Lower lobe of right lung (tissue), 2 donors: ENCODE measurements at regions not wholly inside any gene's neighbourhood (a gene's known extent, or its start where the extent isn't known, plus 50 kb on each side); places are given as distances from the start of the nearest gene placed in this dataset.
"Not testable (repeated sequence)": the region's sequence is repeated elsewhere in the genome, so short reads cannot be mapped to it uniquely, and the experiment has no call there.

ENCODE experiments used
- ATAC-seq, 2 donors: fragments of 200-7000 bp; cut with Tn5 transposase; one replicate each; pipeline ENCODE4 v1.9.1; 2020 to 2022; ENCODE audit warnings: mild to moderate bottlenecking in 2 of 2, moderate library complexity in 2 of 2
- DNase-seq: peaks from one replicate; pipeline ENCODE4 v3.0.0-alpha.2; 2020
- H3K27ac ChIP-seq: fragments of 200-600 bp; one replicate; pipeline ENCODE4 v1.8.0; 2022
- H3K27me3 ChIP-seq: fragments of 200-600 bp; one replicate; pipeline ENCODE4 v1.8.0; 2022; ENCODE audit warnings: low read depth
- H3K36me3 ChIP-seq: fragments of 200-600 bp; one replicate; pipeline ENCODE4 v1.8.0; 2022; ENCODE audit warnings: mild to moderate bottlenecking
- H3K4me1 ChIP-seq: fragments of 200-600 bp; one replicate; pipeline ENCODE4 v1.8.0; 2022
- H3K4me3 ChIP-seq: fragments of 200-600 bp; one replicate; pipeline ENCODE4 v1.8.0; 2022; ENCODE audit warnings: mild to moderate bottlenecking
- H3K9me3 ChIP-seq: fragments of 200-600 bp; one replicate; pipeline ENCODE4 v1.8.0; 2022
- CTCF ChIP-seq: fragments of 200-600 bp; IDR thresholded peaks from one replicate; pipeline ENCODE4 v1.8.0; 2022; ENCODE audit warnings: antibody characterized with exemption, mild to moderate bottlenecking
- intact Hi-C: fragments of 100-400 bp; cut with DNase I; formaldehyde crosslinking; loops from one replicate; pipeline ENCODE4 v1.11.0; 2022
- donor health status: DM: no; HTN: yes; CAD: no; lungs with severe emphysema.

- TF ChIP-seq CTCF: no peak
- no peak overlapping the region for H3K4me3 ChIP-seq
- no peak overlapping the region for H3K27ac ChIP-seq
- no peak for DNase-seq
- H3K4me1 ChIP-seq: no peaks in the 10 kb centered on the region
- ATAC-seq: peak; percentile 13 to 28
- H3K27me3 ChIP-seq: no peaks in the 10 kb centered on the region
- H3K9me3 ChIP-seq: no peaks in the 10 kb centered on the region
- intact Hi-C loops: no loop called here
- H3K36me3 ChIP-seq: no peaks in the 10 kb centered on the region
These were observed 832.4 kb downstream of the STIM2 start for GRCh38 chr4:27692868-27693634.

- H3K27ac ChIP-seq, H3K27me3 ChIP-seq, H3K4me3 ChIP-seq, H3K4me1 ChIP-seq, ATAC-seq, H3K9me3 ChIP-seq, DNase-seq, H3K36me3 ChIP-seq, intact Hi-C loops: not testable (repeated sequence)
These were observed 835.6 kb downstream of the STIM2 start for GRCh38 chr4:27696257-27696656.

GRCh38 chr4:27701606-27702005 lies 841.0 kb downstream of the STIM2 start:
- TF ChIP-seq CTCF: no peak
- H3K4me3 ChIP-seq: no peak overlapping the region
- no peaks in the 10 kb centered on the region for H3K4me1 ChIP-seq
- H3K27ac ChIP-seq: no peak overlapping the region
- intact Hi-C loops: no loop called here
- DNase-seq (no peak), ATAC-seq (no peak)
- no peaks in the 10 kb centered on the region for H3K27me3 ChIP-seq
- H3K36me3 ChIP-seq: no peaks in the 10 kb centered on the region
- no peaks in the 10 kb centered on the region for H3K9me3 ChIP-seq

GRCh38 chr4:27702730-27703431 lies 842.2 kb downstream of the STIM2 start:
- DNase-seq: no peak
- intact Hi-C loops: no loop called here

GRCh38 chr4:27703771-27704170 lies 843.1 kb downstream of the STIM2 start:
- H3K36me3 ChIP-seq: no peaks in the 10 kb centered on the region
- intact Hi-C loops: no loop called here
- TF ChIP-seq CTCF: no peak
- no peaks in the 10 kb centered on the region for H3K27me3 ChIP-seq
- no peak overlapping the region for H3K4me3 ChIP-seq
- DNase-seq (no peak), ATAC-seq (no peak)
- H3K4me1 ChIP-seq: no peaks in the 10 kb centered on the region
- H3K27ac ChIP-seq: no peak overlapping the region
- no peaks in the 10 kb centered on the region for H3K9me3 ChIP-seq

More at GRCh38 chr4:27702730-27703431, 842.2 kb downstream of the STIM2 start:
- H3K27ac ChIP-seq: no peak overlapping the region
- no peaks in the 10 kb centered on the region for H3K9me3 ChIP-seq
- TF ChIP-seq CTCF: no peak
- no peaks in the 10 kb centered on the region for H3K4me1 ChIP-seq
- no peaks in the 10 kb centered on the region for H3K36me3 ChIP-seq
- no peaks in the 10 kb centered on the region for H3K27me3 ChIP-seq
- ATAC-seq: no peak
- H3K4me3 ChIP-seq: no peak overlapping the region

- no peak for TF ChIP-seq CTCF
- no peaks in the 10 kb centered on the region for H3K27me3 ChIP-seq
- no peaks in the 10 kb centered on the region for H3K9me3 ChIP-seq
- intact Hi-C loops: no loop called here
- no peaks in the 10 kb centered on the region for H3K36me3 ChIP-seq
- ATAC-seq (no peak), DNase-seq (no peak)
- H3K4me3 ChIP-seq: no peak overlapping the region
- no peaks in the 10 kb centered on the region for H3K4me1 ChIP-seq
- H3K27ac ChIP-seq: no peak overlapping the region
These were observed 850.4 kb downstream of the STIM2 start for GRCh38 chr4:27711041-27711440.
